MM.1S (cell line): ENCODE measurements at regions not wholly inside any gene's neighbourhood (a gene's known extent, or its start where the extent isn't known, plus 50 kb on each side); places are given as distances from the start of the nearest gene placed in this dataset.

Experiments used
- EZH2 ChIP-seq: fragments of 300-600 bp; sonication (generic); optimal IDR thresholded peaks from 2 replicates; pipeline ENCODE3; 2017; ENCODE audit warnings: low read depth, mild to moderate bottlenecking, antibody characterized with exemption, low read length, mixed read lengths
- EZH2phosphoT487 ChIP-seq: fragments of 300-600 bp; sonication (generic); IDR thresholded peaks from 2 replicates; pipeline ENCODE4 v1.6.1; 2018; ENCODE audit warnings: antibody characterized with exemption, low read length
- TF ChIP-seq, protein P1 (sequence below): fragments of 300-600 bp; sonication (generic); IDR thresholded peaks from 2 replicates; pipeline ENCODE4 v1.5.1; 2016; ENCODE audit warnings: antibody characterized with exemption, low read length, mixed read lengths

GRCh38 chr16:5235119-5235518 lies 137.5 kb upstream of the EEF2KMT start:
- TF ChIP-seq, protein P1, sequence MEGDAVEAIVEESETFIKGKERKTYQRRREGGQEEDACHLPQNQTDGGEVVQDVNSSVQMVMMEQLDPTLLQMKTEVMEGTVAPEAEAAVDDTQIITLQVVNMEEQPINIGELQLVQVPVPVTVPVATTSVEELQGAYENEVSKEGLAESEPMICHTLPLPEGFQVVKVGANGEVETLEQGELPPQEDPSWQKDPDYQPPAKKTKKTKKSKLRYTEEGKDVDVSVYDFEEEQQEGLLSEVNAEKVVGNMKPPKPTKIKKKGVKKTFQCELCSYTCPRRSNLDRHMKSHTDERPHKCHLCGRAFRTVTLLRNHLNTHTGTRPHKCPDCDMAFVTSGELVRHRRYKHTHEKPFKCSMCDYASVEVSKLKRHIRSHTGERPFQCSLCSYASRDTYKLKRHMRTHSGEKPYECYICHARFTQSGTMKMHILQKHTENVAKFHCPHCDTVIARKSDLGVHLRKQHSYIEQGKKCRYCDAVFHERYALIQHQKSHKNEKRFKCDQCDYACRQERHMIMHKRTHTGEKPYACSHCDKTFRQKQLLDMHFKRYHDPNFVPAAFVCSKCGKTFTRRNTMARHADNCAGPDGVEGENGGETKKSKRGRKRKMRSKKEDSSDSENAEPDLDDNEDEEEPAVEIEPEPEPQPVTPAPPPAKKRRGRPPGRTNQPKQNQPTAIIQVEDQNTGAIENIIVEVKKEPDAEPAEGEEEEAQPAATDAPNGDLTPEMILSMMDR = no peak
- TF ChIP-seq EZH2phosphoT487 (no peak), EZH2 (no peak)
